GM21619 (cell line): ENCODE measurements at regions not wholly inside any gene's neighbourhood (a gene's known extent, or its start where the extent isn't known, plus 50 kb on each side); places are given as distances from the start of the nearest gene placed in this dataset.

Source experiments
- ATAC-seq: cut with Tn5 transposase; IDR thresholded peaks from one replicate; pipeline ENCODE4 v1.9.1; 2021; ENCODE audit not compliant: unreplicated experiment

DNA sequence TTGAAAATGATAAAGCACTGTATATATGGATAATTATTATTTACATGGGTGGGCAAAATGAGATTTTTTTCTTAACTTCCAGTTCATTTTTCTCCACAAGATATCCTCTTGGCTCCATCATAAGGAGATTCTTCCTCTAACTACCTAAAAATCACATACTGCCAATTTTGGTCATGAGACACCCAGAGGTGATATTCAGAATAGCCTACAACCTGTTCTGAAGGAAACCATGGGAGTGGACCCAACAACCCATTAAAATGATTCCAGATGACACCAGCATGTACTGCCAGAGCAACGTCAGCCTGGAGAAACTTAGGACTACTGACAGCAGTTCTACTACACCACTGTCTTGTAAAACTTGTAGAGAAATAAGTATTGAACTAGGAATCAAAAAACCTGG lies 136.3 kb upstream of the TMPO start:
- no peak for ATAC-seq

DNA sequence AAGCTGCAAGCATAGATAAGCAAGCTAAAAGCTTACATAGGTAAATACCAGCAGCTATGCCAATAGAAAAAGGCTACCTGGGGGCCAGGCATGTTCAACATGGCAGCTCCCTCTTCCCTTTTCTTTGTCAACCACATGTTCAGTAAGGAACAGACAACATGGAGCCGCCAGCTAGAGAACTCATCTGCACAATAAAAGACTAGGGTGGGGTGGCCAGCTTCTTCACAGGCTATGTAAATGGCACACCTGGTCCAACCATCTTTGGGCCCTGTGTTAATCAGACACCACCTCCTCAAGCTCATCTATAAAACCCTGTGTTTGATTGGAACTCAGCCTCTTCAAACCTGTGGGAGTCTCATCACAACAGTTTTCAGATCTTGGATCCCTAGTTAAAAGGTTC lies 129.7 kb upstream of the TMPO start:
- no peak for ATAC-seq

DNA sequence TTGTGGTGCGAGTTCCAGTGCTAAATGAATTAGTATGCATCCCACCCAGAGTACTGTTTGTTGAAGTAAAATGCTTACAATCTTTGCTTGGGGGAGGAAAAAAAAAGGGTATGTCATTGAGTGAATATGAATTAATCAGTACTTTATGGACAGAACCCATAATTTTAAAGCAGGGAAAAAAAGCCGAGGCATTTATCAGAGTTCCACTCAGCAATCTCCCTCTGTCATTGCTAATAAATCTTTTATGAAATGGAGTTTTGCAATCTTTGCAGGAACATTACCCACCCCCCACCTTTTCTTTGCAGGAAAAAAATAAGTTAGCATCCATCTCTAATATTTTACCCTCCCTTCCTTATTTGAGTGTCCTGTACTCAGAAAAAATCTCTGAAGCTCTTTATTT lies 127.9 kb upstream of the TMPO start:
- no peak for ATAC-seq

DNA sequence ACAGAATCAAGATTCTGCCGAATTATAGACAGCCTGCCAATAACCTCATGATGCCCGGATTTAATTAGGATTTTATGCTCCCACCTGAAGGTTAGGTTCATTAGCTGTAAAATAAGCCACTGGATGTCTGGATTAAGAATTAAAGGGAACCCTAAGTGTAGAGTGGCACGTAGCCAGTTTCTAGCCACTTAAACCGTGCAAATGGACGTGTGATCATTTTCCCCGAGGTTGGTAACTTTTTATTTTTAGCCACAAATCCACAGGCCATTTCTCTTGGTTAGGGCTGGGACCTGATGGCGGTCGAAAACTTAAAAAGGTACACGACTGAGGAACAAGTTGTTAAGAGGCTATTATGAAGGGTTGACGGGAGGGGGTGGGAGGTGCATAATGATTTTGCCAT lies 127.3 kb upstream of the TMPO start:
- ATAC-seq = no peak

GRCh38 chr12:98389593-98389992 lies 125.8 kb upstream of the TMPO start:
- no peak for ATAC-seq

GRCh38 chr12:98397323-98398105 lies 117.9 kb upstream of the TMPO start:
- peak; percentile 85 for ATAC-seq

DNA sequence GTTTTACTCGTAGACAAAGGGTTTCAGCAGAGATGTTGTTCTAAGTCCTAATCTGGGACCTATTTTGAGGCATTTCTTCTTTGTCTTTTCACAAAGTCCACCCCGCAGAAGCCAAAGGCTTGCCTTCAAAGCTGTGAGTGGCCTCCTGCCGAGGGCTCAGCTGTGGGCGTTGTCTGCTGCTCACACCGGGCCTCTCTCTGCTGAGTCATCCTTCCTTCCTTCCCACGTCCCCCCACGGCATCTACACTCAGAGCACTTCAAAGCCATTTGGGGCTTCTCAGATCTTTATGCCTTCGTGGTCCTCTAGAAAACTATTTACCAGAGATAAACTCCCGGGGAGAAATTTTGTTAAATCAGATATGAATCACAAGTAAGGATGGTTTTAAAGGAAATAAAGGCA lies 115.9 kb upstream of the TMPO start:
- peak; percentile 39 for ATAC-seq

DNA sequence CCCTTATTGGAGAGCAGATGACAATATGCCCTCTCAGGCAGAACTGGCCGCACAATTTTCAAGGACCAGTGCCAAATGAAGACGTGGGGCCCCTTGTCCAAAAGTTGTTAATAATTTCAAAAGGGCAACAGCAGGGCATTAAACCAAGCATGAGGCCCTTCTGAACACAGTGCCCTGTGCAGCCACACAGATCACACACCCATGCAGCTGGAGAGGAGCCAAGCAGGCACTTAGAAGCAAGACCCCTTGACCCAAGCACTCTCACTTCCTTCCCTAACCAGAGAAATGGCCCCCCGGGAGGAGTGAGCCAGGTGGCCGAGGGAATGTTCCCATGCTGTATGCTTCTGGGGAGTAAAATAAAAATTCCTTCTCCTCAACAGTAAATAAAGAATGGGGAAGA lies 114.0 kb upstream of the TMPO start:
- peak; percentile 25 for ATAC-seq

DNA sequence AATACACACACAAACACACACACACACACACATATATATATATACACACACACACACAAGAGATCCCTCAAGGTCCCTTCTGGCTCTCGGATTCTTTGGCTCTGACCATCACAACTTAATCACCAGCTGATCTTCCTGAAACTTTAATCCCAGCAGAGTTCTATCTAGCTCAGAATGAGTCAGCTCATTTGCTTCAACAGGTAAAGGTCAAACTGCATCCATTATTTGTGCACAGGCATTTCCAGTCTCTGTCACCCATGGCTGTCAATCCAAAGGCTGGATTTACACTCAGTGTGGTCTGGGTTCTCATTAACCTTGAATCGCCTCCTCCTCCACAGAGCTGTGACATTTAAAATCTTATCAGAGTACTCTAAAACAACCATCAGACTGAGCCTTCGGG lies 113.3 kb upstream of the TMPO start:
- no peak for ATAC-seq

GRCh38 chr12:98402671-98403070 lies 112.7 kb upstream of the TMPO start:
- ATAC-seq = no peak

DNA sequence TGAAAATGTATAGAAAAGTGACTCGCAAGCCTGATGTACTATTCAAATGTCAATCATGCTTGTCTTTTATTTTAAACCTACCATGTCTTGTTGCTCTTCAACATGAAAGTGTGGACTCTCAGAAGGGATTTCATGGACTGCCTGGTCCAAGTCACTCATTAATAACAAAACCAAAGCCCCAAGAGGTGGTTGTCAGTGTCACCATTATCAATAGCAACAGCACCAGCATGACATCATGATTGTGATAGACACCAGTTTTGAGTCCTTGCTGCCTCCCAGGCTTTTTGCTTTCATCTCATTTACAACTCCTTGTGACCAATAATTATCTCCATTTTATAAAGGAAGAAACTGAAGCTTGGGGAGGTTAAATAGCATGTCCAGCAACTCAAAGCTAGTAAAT lies 112.0 kb upstream of the TMPO start:
- no peak for ATAC-seq

DNA sequence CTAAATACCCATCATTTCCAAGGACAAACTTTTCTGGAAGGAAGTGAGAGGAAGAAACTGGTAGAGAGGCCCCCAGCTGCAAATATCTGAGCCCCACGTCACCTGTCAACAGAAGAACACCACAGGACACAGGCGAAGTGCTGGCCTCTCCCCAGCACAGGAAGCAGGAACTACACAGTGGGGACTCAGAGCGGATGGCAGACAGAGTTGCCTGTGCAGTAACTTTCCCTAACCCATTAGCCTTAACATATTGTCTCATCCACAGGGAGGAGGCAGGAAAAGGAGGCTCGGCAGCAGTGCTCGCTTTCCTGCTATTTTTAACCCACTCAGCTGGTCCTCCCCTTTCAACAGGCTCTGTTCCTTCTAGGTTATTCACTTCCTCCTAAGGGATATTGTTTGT lies 111.5 kb upstream of the TMPO start:
- peak; percentile 43 for ATAC-seq

DNA sequence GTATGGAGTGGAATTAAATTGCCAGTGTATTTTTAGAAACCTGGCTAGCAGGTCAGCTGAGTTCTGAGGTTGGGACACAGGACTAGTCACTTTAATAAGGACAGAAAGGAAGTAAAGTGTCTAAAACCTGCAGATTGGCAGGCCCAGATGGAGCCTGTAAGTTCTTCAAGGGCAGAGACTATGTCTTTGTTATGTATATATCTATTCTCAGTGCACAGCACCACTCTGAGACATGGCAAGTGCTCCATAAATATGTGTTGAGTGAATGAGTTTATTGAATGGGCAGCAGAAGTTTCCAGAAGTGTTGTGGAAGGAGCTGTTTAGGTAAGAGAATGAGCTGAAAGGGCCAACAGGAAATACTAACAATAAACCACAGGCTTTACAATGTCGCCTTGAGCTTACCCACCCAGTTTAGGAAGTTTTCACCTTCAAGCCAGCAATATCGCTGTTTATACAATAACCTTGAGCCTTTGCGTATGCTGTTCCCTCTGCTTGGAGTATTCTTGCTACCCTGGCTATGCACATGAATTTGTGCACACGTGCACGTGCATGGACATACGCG lies 109.5 kb upstream of the TMPO start:
- ATAC-seq = no peak

DNA sequence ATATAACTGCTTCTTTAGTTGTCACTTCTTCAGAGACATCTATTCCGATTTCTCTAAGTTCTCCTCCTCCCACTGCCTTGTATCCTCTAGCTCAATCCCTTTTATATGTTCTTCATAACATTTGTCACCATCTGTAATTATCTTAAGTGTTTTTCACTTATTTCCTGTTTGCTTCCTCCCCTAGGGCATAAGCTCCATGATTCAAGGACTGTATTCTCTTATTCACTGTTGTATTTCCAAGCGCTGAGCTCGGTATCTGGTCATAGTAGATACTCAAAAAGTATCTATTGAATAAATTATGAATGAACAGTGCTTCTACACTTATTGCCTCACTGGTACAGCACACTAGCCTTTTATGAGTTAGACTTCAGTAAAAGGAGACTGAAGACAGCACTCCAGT lies 109.0 kb upstream of the TMPO start:
- no peak for ATAC-seq

GRCh38 chr12:98408681-98409080 lies 106.7 kb upstream of the TMPO start:
- ATAC-seq = no peak

DNA sequence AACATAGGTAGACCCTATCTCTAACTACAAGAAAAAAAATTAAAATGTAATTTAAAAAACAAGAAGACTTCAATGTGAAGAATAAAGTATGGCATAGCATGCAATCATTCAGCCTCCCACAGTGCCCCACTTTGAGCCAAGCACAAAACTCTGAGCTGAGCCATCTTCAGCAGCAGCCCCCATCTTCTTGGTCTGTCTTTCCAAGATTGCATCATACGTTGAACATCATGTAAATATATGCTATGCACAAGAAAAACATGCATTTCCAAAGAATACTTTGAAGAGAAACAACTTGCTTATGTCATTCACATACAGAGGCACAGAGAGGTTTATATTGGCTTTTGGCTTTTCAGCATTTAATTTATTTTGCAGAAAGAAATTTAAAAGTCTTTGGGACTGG lies 105.8 kb upstream of the TMPO start:
- ATAC-seq = no peak

DNA sequence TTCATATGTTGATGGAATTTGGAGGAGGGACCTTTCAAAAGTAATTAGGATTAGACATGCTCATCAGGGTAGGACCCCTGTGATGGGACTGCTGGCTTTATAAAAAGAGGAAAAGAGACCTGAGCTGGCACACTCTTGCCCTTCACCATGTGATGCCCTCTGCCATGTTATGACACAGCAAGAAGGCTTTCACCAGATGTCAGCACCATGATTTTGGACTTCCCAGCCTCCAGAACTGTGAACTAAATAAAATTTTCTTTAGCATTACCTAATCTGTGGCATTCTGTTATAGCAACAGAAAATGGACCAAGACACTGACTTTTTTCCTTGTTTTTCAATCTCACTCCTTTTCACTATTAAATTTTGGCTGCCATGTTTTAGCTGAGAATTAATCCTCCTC lies 105.0 kb upstream of the TMPO start:
- ATAC-seq = no peak

DNA sequence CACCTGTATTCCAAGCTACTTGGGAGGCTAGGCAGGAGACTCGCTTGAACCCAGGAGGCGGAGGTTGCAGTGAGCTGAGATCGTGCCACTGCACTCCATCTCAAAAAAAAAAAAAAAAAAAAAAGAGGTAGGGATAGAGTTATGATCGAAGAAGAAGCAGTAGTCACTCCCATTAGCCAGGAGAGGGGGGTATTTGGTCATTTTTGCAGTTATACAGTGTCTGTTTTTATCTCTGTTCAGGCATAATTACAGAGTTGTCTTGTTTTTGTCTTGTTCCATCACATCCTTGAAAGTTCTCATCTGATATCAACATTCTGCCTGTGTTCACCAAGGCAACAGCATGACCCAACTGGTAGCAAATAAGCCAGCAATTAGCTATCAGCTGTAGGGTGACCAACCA lies 98.5 kb upstream of the TMPO start:
- no peak for ATAC-seq

DNA sequence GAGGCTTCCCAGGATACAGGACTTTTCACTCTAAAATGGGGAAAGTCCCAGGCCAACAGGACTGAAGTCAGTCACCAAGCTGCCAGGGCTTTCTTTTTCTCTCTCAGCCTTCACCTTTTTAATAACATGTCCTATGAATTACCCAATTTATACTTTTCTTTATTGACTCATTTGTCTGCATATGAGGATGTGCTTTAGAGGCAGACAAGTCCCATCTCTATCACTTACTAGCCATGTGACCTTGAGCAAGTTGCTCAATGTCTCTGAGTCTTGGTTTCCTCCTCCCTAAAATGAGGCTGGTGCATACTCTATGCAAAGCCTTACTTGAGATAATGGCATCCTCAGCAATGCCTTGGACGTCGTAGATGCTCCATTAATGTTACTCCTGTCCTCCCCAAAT lies 98.1 kb upstream of the TMPO start:
- no peak for ATAC-seq

DNA sequence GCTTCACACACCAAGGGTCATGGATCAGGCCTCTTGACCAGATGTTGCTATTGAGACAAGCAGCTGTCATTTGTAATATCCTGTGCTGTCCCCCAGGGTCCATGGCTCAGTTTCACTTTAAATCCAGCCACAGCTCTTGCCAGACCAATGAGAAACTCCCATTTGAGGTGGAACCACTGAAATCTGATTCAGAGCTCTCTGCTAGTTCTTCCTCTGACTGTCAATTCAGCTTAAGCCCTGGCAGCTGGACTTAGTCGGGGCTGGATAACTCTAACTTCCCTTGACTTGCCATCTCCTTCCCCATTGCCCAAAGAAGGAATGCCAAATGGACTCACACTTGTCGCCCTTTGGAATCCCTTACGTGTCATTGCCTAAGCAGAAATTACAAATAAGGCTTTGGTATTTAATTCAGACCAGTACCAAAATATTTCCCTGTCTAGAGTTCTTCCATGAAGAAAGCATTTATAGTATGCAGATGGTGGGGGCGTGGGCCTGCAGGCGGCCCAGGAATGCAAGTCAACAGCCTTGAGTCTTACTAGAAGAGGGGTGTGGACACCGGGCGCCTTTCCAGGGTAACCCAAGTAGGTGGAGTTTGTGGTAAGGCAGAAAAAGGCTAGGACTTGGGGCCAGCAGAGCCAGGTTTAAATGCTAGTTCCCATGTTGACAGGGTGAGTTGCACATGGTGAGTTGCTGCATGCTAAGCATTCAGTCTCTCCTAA lies 96.9 kb upstream of the TMPO start:
- ATAC-seq = peak; percentile 91

- ATAC-seq = no peak
These were observed 96.2 kb upstream of the TMPO start for GRCh38 chr12:98419081-98419794.
